NT2/D1 (cell line): ENCODE measurements at regions not wholly inside any gene's neighbourhood (a gene's known extent, or its start where the extent isn't known, plus 50 kb on each side); places are given as distances from the start of the nearest gene placed in this dataset.

Experiments
- SUZ12 ChIP-seq: IDR thresholded peaks from 2 replicates; pipeline ENCODE4 v1.6.1; 2011; ENCODE audit not compliant: insufficient read length, insufficient read depth; ENCODE audit errors: extremely low read depth
- YY1 ChIP-seq: IDR thresholded peaks from 2 replicates; pipeline ENCODE4 v1.6.1; 2011; ENCODE audit not compliant: insufficient read length, insufficient read depth

DNA sequence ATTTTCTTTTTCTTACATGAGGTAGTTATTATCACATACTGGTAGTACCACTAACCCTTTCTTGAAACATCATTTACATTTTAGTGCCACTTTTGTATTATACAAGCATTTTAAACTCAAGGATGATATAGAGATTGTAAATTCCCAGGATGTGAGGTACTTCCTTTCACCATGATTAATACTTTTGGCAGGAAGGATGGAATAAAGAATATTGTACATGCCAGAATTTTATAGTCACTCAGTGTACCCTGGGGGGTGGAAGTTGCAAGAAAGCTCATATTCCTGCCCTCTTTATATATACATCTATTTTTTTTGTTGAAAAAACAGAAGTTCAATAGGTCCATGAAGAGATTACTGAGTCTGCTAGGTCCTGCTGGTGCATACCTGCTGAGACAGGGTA is 141.0 kb upstream of the PLSCR5 start:
- TF ChIP-seq SUZ12, result no peak
- TF ChIP-seq YY1, result no peak
